ENCODE measurements at regions not wholly inside any gene's neighbourhood (a gene's known extent, or its start where the extent isn't known, plus 50 kb on each side); places are given as distances from the start of the nearest gene placed in this dataset.
"Not testable (repeated sequence)": the region's sequence is repeated elsewhere in the genome, so short reads cannot be mapped to it uniquely, and the experiment has no call there.

GRCh38 chr9:1920386-1920785 is 94.8 kb upstream of the SMARCA2 start:
- TF ChIP-seq POLR2AphosphoS5 (IDR thresholded peaks at IDR 0.05) (no peak), EP300 (IDR thresholded peaks at IDR 0.05; ENCODE audit: low read depth) (no peak), POLR2A (IDR thresholded peaks at IDR 0.05) (no peak)
- intact Hi-C loops (cut with DNase I; ENCODE audit: low total_unique reads) (no loop called here), in situ Hi-C loops (cut with MboI; ENCODE audit: low pct_ligation_motif_present in 1 of 4, low pct_unique_long_range_greater_than_20kb in 1 of 4, low sequenced_read_pairs in 3 of 4) (no loop called here)
- H3K4me1 ChIP-seq = no peaks in the 10 kb centered on the region
- H3K9me3 ChIP-seq = no peaks in the 10 kb centered on the region
- 45 to 77% methylated on average over 1 to 3 of the region's 3 CpGs for WGBS, 2 donors (ENCODE audit: low coverage in 1 of 2)
- no peak for DNase-seq
- no peaks in the 10 kb centered on the region for H3K27me3 ChIP-seq
- H3K4me3 ChIP-seq = no peak overlapping the region
- H3K36me3 ChIP-seq = no peaks in the 10 kb centered on the region
- no peak overlapping the region for H3K27ac ChIP-seq

- no peaks in the 10 kb centered on the region for H3K27me3 ChIP-seq
- TF ChIP-seq CTCF (IDR thresholded peaks at IDR 0.05) (no peak), POLR2AphosphoS5 (IDR thresholded peaks at IDR 0.05) (no peak), POLR2A (IDR thresholded peaks at IDR 0.05) (no peak), EP300 (IDR thresholded peaks at IDR 0.05; ENCODE audit: low read depth) (no peak)
- H3K4me3 ChIP-seq = no peak overlapping the region
- in situ Hi-C loops (cut with MboI; ENCODE audit: low pct_ligation_motif_present in 1 of 4, low pct_unique_long_range_greater_than_20kb in 1 of 4, low sequenced_read_pairs in 3 of 4) = no loop called here
- H3K27ac ChIP-seq = no peak overlapping the region
- H3K9me3 ChIP-seq = no peaks in the 10 kb centered on the region
- intact Hi-C loops (cut with DNase I; ENCODE audit: low total_unique reads) = no loop called here
- WGBS, 2 donors (ENCODE audit: low coverage in 1 of 2) = 71 to 83% methylated on average over 2 to 3 of the region's 3 CpGs
- no peaks in the 10 kb centered on the region for H3K36me3 ChIP-seq
- H3K4me1 ChIP-seq = no peaks in the 10 kb centered on the region
- no peak for DNase-seq
These were observed 93.1 kb upstream of the SMARCA2 start for GRCh38 chr9:1922026-1922425.

- H3K4me1 ChIP-seq = no peaks in the 10 kb centered on the region
- in situ Hi-C loops (cut with MboI; ENCODE audit: low pct_ligation_motif_present in 1 of 4, low pct_unique_long_range_greater_than_20kb in 1 of 4, low sequenced_read_pairs in 3 of 4) (loop anchor here in 1 of 4 donors (25.0 kb wide), 1 partner anchor 160 kb away; no protein-coding TSS in a partner anchor), intact Hi-C loops (cut with DNase I; ENCODE audit: low total_unique reads) (no loop called here)
- H3K4me3 ChIP-seq = no peak overlapping the region
- no peak overlapping the region for H3K27ac ChIP-seq
- no peak for TF ChIP-seq POLR2AphosphoS5 (IDR thresholded peaks at IDR 0.05)
- no peak for TF ChIP-seq POLR2A (IDR thresholded peaks at IDR 0.05)
- no peak for TF ChIP-seq CTCF (IDR thresholded peaks at IDR 0.05)
- TF ChIP-seq EP300 (IDR thresholded peaks at IDR 0.05; ENCODE audit: low read depth) = no peak
- DNase-seq = no peak
- WGBS, 2 donors (ENCODE audit: low coverage in 1 of 2) = 86 to 90% methylated on average over 6 of the region's 6 CpGs
- no peaks in the 10 kb centered on the region for H3K9me3 ChIP-seq
- no peaks in the 10 kb centered on the region for H3K27me3 ChIP-seq
- no peaks in the 10 kb centered on the region for H3K36me3 ChIP-seq
These were observed 87.6 kb upstream of the SMARCA2 start for GRCh38 chr9:1927546-1927945.

- 45 to 47% methylated on average over 2 of the region's 2 CpGs for WGBS, 2 donors (ENCODE audit: low coverage in 1 of 2)
- in situ Hi-C loops (cut with MboI; ENCODE audit: low pct_ligation_motif_present in 1 of 4, low pct_unique_long_range_greater_than_20kb in 1 of 4, low sequenced_read_pairs in 3 of 4) (loop anchor here in 1 of 4 donors (25.0 kb wide), 1 partner anchor 158 kb away; no protein-coding TSS in a partner anchor), intact Hi-C loops (cut with DNase I; ENCODE audit: low total_unique reads) (no loop called here)
- no peaks in the 10 kb centered on the region for H3K4me1 ChIP-seq
- no peaks in the 10 kb centered on the region for H3K27me3 ChIP-seq
- no peak overlapping the region for H3K27ac ChIP-seq
- TF ChIP-seq POLR2AphosphoS5 (IDR thresholded peaks at IDR 0.05) (no peak), EP300 (IDR thresholded peaks at IDR 0.05; ENCODE audit: low read depth) (no peak), POLR2A (IDR thresholded peaks at IDR 0.05) (no peak), CTCF (IDR thresholded peaks at IDR 0.05) (no peak)
- H3K36me3 ChIP-seq = no peaks in the 10 kb centered on the region
- H3K9me3 ChIP-seq = no peaks in the 10 kb centered on the region
- no peak overlapping the region for H3K4me3 ChIP-seq
- DNase-seq = no peak
These were observed 86.0 kb upstream of the SMARCA2 start for GRCh38 chr9:1929134-1929533.

GRCh38 chr9:1929722-1930244 is 85.4 kb upstream of the SMARCA2 start:
- H3K4me1 ChIP-seq = no peaks in the 10 kb centered on the region
- 56 to 59% methylated on average over 5 of the region's 5 CpGs for WGBS, 2 donors (ENCODE audit: low coverage in 1 of 2)

GRCh38 chr9:1930245-1930736 is 84.9 kb upstream of the SMARCA2 start:
- H3K4me1 ChIP-seq; H3K36me3 ChIP-seq; intact Hi-C loops (cut with DNase I; ENCODE audit: low total_unique reads); H3K27me3 ChIP-seq; H3K27ac ChIP-seq; H3K4me3 ChIP-seq; DNase-seq; H3K9me3 ChIP-seq: not testable (repeated sequence)
- 69 to 81% methylated on average over 5 to 9 of the region's 9 CpGs for WGBS, 2 donors (ENCODE audit: low coverage in 1 of 2)
- in situ Hi-C loops (cut with MboI; ENCODE audit: low pct_ligation_motif_present in 1 of 4, low pct_unique_long_range_greater_than_20kb in 1 of 4, low sequenced_read_pairs in 3 of 4) = loop anchor here in 1 of 4 donors (25.0 kb wide), 1 partner anchor 157 kb away; no protein-coding TSS in a partner anchor

More at GRCh38 chr9:1929722-1930244, 85.4 kb upstream of the SMARCA2 start:
- no peaks in the 10 kb centered on the region for H3K9me3 ChIP-seq
- intact Hi-C loops (cut with DNase I; ENCODE audit: low total_unique reads) = no loop called here
- no peaks in the 10 kb centered on the region for H3K27me3 ChIP-seq
- no peak for DNase-seq
- H3K4me3 ChIP-seq = no peak overlapping the region
- in situ Hi-C loops (cut with MboI; ENCODE audit: low pct_ligation_motif_present in 1 of 4, low pct_unique_long_range_greater_than_20kb in 1 of 4, low sequenced_read_pairs in 3 of 4) = loop anchor here in 1 of 4 donors (25.0 kb wide), 1 partner anchor 158 kb away; no protein-coding TSS in a partner anchor
- no peak for TF ChIP-seq CTCF (IDR thresholded peaks at IDR 0.05)
- H3K36me3 ChIP-seq = no peaks in the 10 kb centered on the region
- H3K27ac ChIP-seq = no peak overlapping the region

Measured in transverse colon (tissue), 4 donors.